ENCODE measurements at regions not wholly inside any gene's neighbourhood (a gene's known extent, or its start where the extent isn't known, plus 50 kb on each side); places are given as distances from the start of the nearest gene placed in this dataset.
A peak's percentile ranks its signal among the peaks of the same experiment; 100 is the strongest.
"Not testable (repeated sequence)": the region's sequence is repeated elsewhere in the genome, so short reads cannot be mapped to it uniquely, and the experiment has no call there.

GRCh38 chr10:106296750-106297392, 867.6 kb downstream of the SORCS1 start:
- DNase-seq (ENCODE audit: low read depth in 3 of 3): no peak

GRCh38 chr10:106284802-106285587, 879.5 kb downstream of the SORCS1 start:
- DNase-seq (ENCODE audit: low read depth in 3 of 3): no peak

GRCh38 chr10:106280896-106281460, 883.5 kb downstream of the SORCS1 start:
- no peak for DNase-seq (ENCODE audit: low read depth in 3 of 3)

- DNase-seq (ENCODE audit: low read depth in 3 of 3): no peak
These were observed 886.1 kb downstream of the SORCS1 start for GRCh38 chr10:106278383-106278782.

GRCh38 chr10:106271237-106271636, 893.3 kb downstream of the SORCS1 start:
- no peak for DNase-seq (ENCODE audit: low read depth in 3 of 3)

- no peak for DNase-seq (ENCODE audit: low read depth in 3 of 3)
These were observed 896.5 kb downstream of the SORCS1 start for GRCh38 chr10:106268000-106268399.

GRCh38 chr10:106267591-106267990, 896.9 kb downstream of the SORCS1 start:
- DNase-seq (ENCODE audit: low read depth in 3 of 3): no peak

GRCh38 chr10:106257432-106257831, 907.1 kb downstream of the SORCS1 start:
- not testable (repeated sequence) for DNase-seq (ENCODE audit: low read depth in 3 of 3)

- DNase-seq (ENCODE audit: low read depth in 3 of 3): no peak
These were observed 909.3 kb downstream of the SORCS1 start for GRCh38 chr10:106255111-106255678.

- DNase-seq (ENCODE audit: low read depth in 3 of 3): no peak
These were observed 910.4 kb downstream of the SORCS1 start for GRCh38 chr10:106254071-106254470.

- DNase-seq (ENCODE audit: low read depth in 3 of 3): no peak
These were observed 912.0 kb downstream of the SORCS1 start for GRCh38 chr10:106252541-106252940.

- DNase-seq (ENCODE audit: low read depth in 3 of 3): no peak
These were observed 912.9 kb downstream of the SORCS1 start for GRCh38 chr10:106251573-106251972.

GRCh38 chr10:106242301-106242700, 922.2 kb downstream of the SORCS1 start:
- DNase-seq (ENCODE audit: low read depth in 3 of 3): no peak

GRCh38 chr10:106226828-106227227, 937.7 kb downstream of the SORCS1 start:
- DNase-seq (ENCODE audit: low read depth in 3 of 3): no peak

GRCh38 chr10:106226142-106226541, 938.4 kb downstream of the SORCS1 start:
- DNase-seq (ENCODE audit: low read depth in 3 of 3): no peak

GRCh38 chr10:106224676-106225075, 939.8 kb downstream of the SORCS1 start:
- DNase-seq (ENCODE audit: low read depth in 3 of 3): no peak

- no peak for DNase-seq (ENCODE audit: low read depth in 3 of 3)
These were observed 946.9 kb downstream of the SORCS1 start for GRCh38 chr10:106217627-106218026.

- no peak for DNase-seq (ENCODE audit: low read depth in 3 of 3)
These were observed 948.4 kb downstream of the SORCS1 start for GRCh38 chr10:106216085-106216484.

GRCh38 chr10:106214243-106214642, 950.3 kb downstream of the SORCS1 start:
- DNase-seq (ENCODE audit: low read depth in 3 of 3): no peak

- DNase-seq (ENCODE audit: low read depth in 3 of 3): no peak
These were observed 951.0 kb downstream of the SORCS1 start for GRCh38 chr10:106213493-106213892.

GRCh38 chr10:106198275-106198674, 966.2 kb downstream of the SORCS1 start:
- no peak for DNase-seq (ENCODE audit: low read depth in 3 of 3)

GRCh38 chr10:106189292-106189691, 975.2 kb downstream of the SORCS1 start:
- peak in 1 of 3 experiments; percentile 1 for DNase-seq (ENCODE audit: low read depth in 3 of 3)

- no peak for DNase-seq (ENCODE audit: low read depth in 3 of 3)
These were observed 978.6 kb downstream of the SORCS1 start for GRCh38 chr10:106185951-106186350.

Data from stimulated activated CD4-positive, alpha-beta T cell treated with anti-CD3 and anti-CD28 coated beads, TNF-alpha, amount 100 ng/mL, for 24 hours (primary cell).